HEK293T (cell line): ENCODE measurements at regions not wholly inside any gene's neighbourhood (a gene's known extent, or its start where the extent isn't known, plus 50 kb on each side); places are given as distances from the start of the nearest gene placed in this dataset.

Experiments used
- ARNT ChIP-seq: fragments of 450-650 bp; IDR thresholded peaks from 2 replicates; pipeline ENCODE4 v1.6.1; 2017; ENCODE audit warnings: mild to moderate bottlenecking
- BHLHE40 ChIP-seq: fragments of 450-650 bp; IDR thresholded peaks from 2 replicates; pipeline ENCODE4 v1.6.1; 2016; ENCODE audit warnings: mild to moderate bottlenecking, moderate library complexity, borderline replicate concordance
- FOXA1 ChIP-seq: fragments of 450-650 bp; IDR thresholded peaks from 2 replicates; pipeline ENCODE4 v1.6.1; 2016; ENCODE audit warnings: mild to moderate bottlenecking
- FOXK2 ChIP-seq: fragments of 450-650 bp; IDR thresholded peaks from 2 replicates; pipeline ENCODE4 v1.6.1; 2016; ENCODE audit warnings: mild to moderate bottlenecking
- FOXM1 ChIP-seq: fragments of 450-650 bp; IDR thresholded peaks from 2 replicates; pipeline ENCODE4 v1.6.1; 2017; ENCODE audit warnings: mild to moderate bottlenecking, borderline replicate concordance
- L3MBTL2 ChIP-seq: fragments of 450-650 bp; conservative IDR thresholded peaks from 2 replicates; pipeline ENCODE4 v1.6.1; 2016; ENCODE audit warnings: mild to moderate bottlenecking
- LEF1 ChIP-seq: fragments of 450-650 bp; IDR thresholded peaks from 2 replicates; pipeline ENCODE4 v1.6.1; 2017; ENCODE audit warnings: mild to moderate bottlenecking, borderline replicate concordance
- NFRKB ChIP-seq: fragments of 450-650 bp; IDR thresholded peaks from 2 replicates; pipeline ENCODE4 v1.6.1; 2016; ENCODE audit warnings: mild to moderate bottlenecking, moderate library complexity
- SP1 ChIP-seq: fragments of 450-650 bp; IDR thresholded peaks from 2 replicates; pipeline ENCODE4 v1.6.1; 2017
- SUZ12 ChIP-seq: fragments of 450-650 bp; IDR thresholded peaks from 2 replicates; pipeline ENCODE4 v1.6.1; 2016; ENCODE audit warnings: mild to moderate bottlenecking

DNA sequence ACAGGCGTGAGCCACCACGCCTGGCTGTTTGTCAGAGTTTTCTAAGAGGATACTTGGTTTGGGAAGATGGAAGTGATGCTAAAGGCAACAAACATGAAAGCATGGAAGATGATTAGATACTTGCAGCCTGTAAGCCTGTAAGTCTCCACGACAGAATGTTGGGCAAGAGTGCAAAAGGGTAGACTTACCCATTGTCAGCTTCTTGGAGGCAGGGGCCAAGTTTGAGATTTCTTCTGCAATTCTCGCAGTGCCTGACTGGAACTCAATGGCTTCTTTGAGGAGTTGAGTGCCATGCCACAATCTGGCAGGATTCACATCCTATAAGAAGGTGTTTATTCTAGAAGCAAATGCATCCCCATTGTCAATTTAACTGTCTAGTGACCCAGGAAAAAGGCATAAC, 70.1 kb upstream of the EFEMP1 start:
- no peak for TF ChIP-seq L3MBTL2
- no peak for TF ChIP-seq BHLHE40
- TF ChIP-seq FOXA1: no peak
- no peak for TF ChIP-seq LEF1
- TF ChIP-seq SP1: no peak
- TF ChIP-seq NFRKB: no peak
- TF ChIP-seq FOXM1: no peak
- no peak for TF ChIP-seq SUZ12
- no peak for TF ChIP-seq FOXK2
- TF ChIP-seq ARNT: no peak
